ENCODE measurements at regions not wholly inside any gene's neighbourhood (a gene's known extent, or its start where the extent isn't known, plus 50 kb on each side); places are given as distances from the start of the nearest gene placed in this dataset.

- Histone ChIP-seq H3K4me3 (0 out of 3 replicates have a peak overlapping the region, but pooled peaks have one; percentile 20), H3K4me2 (peak overlapping the region; percentile 53), H3K9me3 (no peaks in the 10 kb centered on the region), H3K27ac (no peak overlapping the region), H3K4me1 (no peaks in the 10 kb centered on the region)
- ChIA-PET POLR2A (no interaction called here), CTCF (no interaction called here)
- TF ChIP-seq SMC3 (IDR thresholded peaks at IDR 0.05) (no peak), JUNB (IDR thresholded peaks at IDR 0.05) (no peak), MYC (IDR thresholded peaks at IDR 0.05; ENCODE audit: borderline replicate concordance, low read length) (no peak), HOXB13 (CRISPR knock-in tag; IDR thresholded peaks at IDR 0.05; ENCODE audit: low read depth) (no peak), ZNF302 (CRISPR knock-in tag; IDR thresholded peaks at IDR 0.05) (no peak), TFCP2L1 (CRISPR knock-in tag; IDR thresholded peaks at IDR 0.05) (no peak), FOSL2 (IDR thresholded peaks at IDR 0.05) (no peak), FOSL2 (CRISPR knock-in tag; IDR thresholded peaks at IDR 0.05) (no peak), PBX3 (IDR thresholded peaks at IDR 0.05) (no peak)
- peak; percentile 23 for FAIRE-seq
- ATAC-seq: peak in 1 of 2 experiments; percentile 50; a peak in 1 of 6 replicates
- DNase-seq (ENCODE audit: low read depth in 1 of 2, low spot score in 1 of 2): peak in 1 of 2 experiments; percentile 9
- 2% methylated on average over 5 of the region's 5 CpGs for WGBS (ENCODE audit: missing lambda C conversion rate)
These were observed 184.6 kb downstream of the RAMP3 start for GRCh38 chr7:45342236-45342635.

GRCh38 chr7:45343746-45344145 lies 186.2 kb downstream of the RAMP3 start:
- 56% methylated on average over 6 of the region's 6 CpGs for WGBS (ENCODE audit: missing lambda C conversion rate)
- Histone ChIP-seq H3K9me3 (no peaks in the 10 kb centered on the region), H3K4me2 (no peak overlapping the region), H3K4me1 (0 out of 3 replicates have a peak, but pooled peaks cover 3% of the 10 kb centered on the region), H3K4me3 (no peak overlapping the region), H3K27ac (no peak overlapping the region)
- ChIA-PET POLR2A (no interaction called here), CTCF (no interaction called here)
- DNase-seq (ENCODE audit: low read depth in 1 of 2, low spot score in 1 of 2) (no peak), ATAC-seq (no peak), FAIRE-seq (no peak)
- TF ChIP-seq KDM5A (IDR thresholded peaks at IDR 0.05) (no peak), ZFP36 (IDR thresholded peaks at IDR 0.05; ENCODE audit: borderline replicate concordance, partially characterized antibody) (no peak), ATOH8 (CRISPR knock-in tag; IDR thresholded peaks at IDR 0.05; ENCODE audit: low read depth) (no peak), ZC3H11A (IDR thresholded peaks at IDR 0.05) (no peak), EHF (CRISPR knock-in tag; IDR thresholded peaks at IDR 0.05) (no peak), PBX3 (IDR thresholded peaks at IDR 0.05) (no peak), HOXB13 (CRISPR knock-in tag; IDR thresholded peaks at IDR 0.05; ENCODE audit: low read depth) (no peak), HOXB5 (CRISPR knock-in tag; IDR thresholded peaks at IDR 0.05) (no peak), HDAC2 (IDR thresholded peaks at IDR 0.05) (no peak), RFX5 (IDR thresholded peaks at IDR 0.05) (no peak), ZSCAN20 (CRISPR knock-in tag; IDR thresholded peaks at IDR 0.05) (no peak), TFCP2L1 (CRISPR knock-in tag; IDR thresholded peaks at IDR 0.05) (no peak), CEBPB (IDR thresholded peaks at IDR 0.05) (no peak), JUN (IDR thresholded peaks at IDR 0.05) (no peak), ESRRA (IDR thresholded peaks at IDR 0.05; ENCODE audit: borderline replicate concordance, low read length) (no peak), TP53 (CRISPR knock-in tag; IDR thresholded peaks at IDR 0.05) (no peak)

- 16% methylated on average over 2 of the region's 2 CpGs for WGBS (ENCODE audit: missing lambda C conversion rate)
- ChIA-PET CTCF (no interaction called here), POLR2A (no interaction called here)
- Histone ChIP-seq H3K9me3 (no peaks in the 10 kb centered on the region), H3K4me1 (0 out of 3 replicates have a peak, but pooled peaks cover 3% of the 10 kb centered on the region), H3K4me3 (no peak overlapping the region), H3K4me2 (no peak overlapping the region), H3K27ac (no peak overlapping the region)
- no peak for ATAC-seq
- peak; percentile 10 to 24 for DNase-seq (ENCODE audit: low read depth in 1 of 2, low spot score in 1 of 2)
- 0 out of 2 replicates have a peak, but pooled peaks have one; percentile 9 for TF ChIP-seq FOSL2 (IDR thresholded peaks at IDR 0.05)
- TF ChIP-seq FOSL2 (CRISPR knock-in tag; IDR thresholded peaks at IDR 0.05): 0 out of 2 replicates have a peak, but pooled peaks have one; percentile 10
- TF ChIP-seq REST (IDR thresholded peaks at IDR 0.05): no peak
- no peak for FAIRE-seq
These were observed 190.2 kb downstream of the RAMP3 start for GRCh38 chr7:45347804-45348203.
